DND-41 (cell line): ENCODE measurements at regions not wholly inside any gene's neighbourhood (a gene's known extent, or its start where the extent isn't known, plus 50 kb on each side); places are given as distances from the start of the nearest gene placed in this dataset.

Source experiments
- CTCF ChIP-seq: IDR thresholded peaks from 2 replicates; pipeline ENCODE4 v1.5.1; 2012; ENCODE audit warnings: borderline replicate concordance, low read length, moderate library complexity, mild to moderate bottlenecking; ENCODE audit not compliant: poor library complexity, severe bottlenecking; ENCODE audit errors: extremely low read depth
- EZH2 ChIP-seq: IDR thresholded peaks from 3 replicates; pipeline ENCODE4 v1.6.1; 2012; ENCODE audit warnings: borderline replicate concordance, low read depth, mild to moderate bottlenecking, moderate library complexity, low read length, inconsistent platforms; ENCODE audit not compliant: severe bottlenecking

GRCh38 chr16:54397190-54397835 lies 110.7 kb upstream of the IRX3 start:
- TF ChIP-seq EZH2: no peak
- no peak for TF ChIP-seq CTCF
